ENCODE measurements at regions not wholly inside any gene's neighbourhood (a gene's known extent, or its start where the extent isn't known, plus 50 kb on each side); places are given as distances from the start of the nearest gene placed in this dataset.

DNA sequence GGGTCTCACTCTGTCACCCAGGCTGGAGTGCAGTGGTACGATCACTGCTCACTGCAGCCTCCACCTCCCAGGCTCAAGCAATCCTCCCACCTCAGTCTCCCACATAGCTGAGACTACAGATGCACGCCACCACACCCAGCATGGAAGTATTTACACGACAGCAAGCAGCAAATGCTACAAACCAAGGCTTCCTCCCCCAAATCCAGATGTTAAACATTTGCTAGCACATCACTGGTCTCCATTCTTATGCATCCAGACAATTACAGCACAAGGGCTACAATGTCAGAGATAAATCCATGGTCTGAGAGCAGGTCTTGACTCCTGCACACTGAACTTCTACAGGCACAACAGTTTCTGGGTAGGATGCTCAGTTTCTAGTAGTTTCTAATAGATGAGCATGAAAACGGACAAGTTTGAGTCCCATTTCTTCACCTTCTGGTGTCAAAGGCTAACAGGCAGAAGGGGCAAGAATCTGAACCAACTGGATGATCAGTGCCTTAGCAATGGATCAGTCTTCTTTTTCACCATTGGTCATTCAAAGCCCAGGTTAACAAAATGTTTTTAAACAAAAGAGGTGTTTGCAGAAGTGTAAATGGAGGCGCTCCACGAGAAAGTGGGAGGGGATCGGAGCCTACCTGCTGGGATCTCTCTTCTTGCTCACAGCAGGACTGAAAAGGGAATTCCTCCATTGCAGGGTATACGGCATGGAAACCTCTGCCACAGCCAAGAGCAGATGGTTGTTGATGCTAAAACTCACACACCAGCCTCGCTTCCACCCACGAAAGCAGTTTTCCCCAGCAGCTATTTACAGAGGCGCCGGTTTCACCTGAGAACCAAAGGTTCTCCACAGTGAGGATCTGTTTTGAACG is 135.0 kb upstream of the ARL4C start (continued):
- TF ChIP-seq TSHZ1 (tag by site-specific recombination; IDR thresholded peaks at IDR 0.05; ENCODE audit: borderline replicate concordance) (no peak), ZNF521 (tag by site-specific recombination; IDR thresholded peaks at IDR 0.05) (no peak), MZF1 (tag by site-specific recombination; IDR thresholded peaks at IDR 0.05; ENCODE audit: borderline replicate concordance) (no peak)
- TF ChIP-seq, protein P1, sequence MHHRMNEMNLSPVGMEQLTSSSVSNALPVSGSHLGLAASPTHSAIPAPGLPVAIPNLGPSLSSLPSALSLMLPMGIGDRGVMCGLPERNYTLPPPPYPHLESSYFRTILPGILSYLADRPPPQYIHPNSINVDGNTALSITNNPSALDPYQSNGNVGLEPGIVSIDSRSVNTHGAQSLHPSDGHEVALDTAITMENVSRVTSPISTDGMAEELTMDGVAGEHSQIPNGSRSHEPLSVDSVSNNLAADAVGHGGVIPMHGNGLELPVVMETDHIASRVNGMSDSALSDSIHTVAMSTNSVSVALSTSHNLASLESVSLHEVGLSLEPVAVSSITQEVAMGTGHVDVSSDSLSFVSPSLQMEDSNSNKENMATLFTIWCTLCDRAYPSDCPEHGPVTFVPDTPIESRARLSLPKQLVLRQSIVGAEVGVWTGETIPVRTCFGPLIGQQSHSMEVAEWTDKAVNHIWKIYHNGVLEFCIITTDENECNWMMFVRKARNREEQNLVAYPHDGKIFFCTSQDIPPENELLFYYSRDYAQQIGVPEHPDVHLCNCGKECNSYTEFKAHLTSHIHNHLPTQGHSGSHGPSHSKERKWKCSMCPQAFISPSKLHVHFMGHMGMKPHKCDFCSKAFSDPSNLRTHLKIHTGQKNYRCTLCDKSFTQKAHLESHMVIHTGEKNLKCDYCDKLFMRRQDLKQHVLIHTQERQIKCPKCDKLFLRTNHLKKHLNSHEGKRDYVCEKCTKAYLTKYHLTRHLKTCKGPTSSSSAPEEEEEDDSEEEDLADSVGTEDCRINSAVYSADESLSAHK (tag by site-specific recombination; IDR thresholded peaks at IDR 0.05), result no peak

GRCh38 chr2:234630801-234631261 is 133.9 kb upstream of the ARL4C start:
- ChIA-PET CTCF (interaction anchor here (1.0 kb wide), 1 partner anchor 19 kb away, joined by 3 read pairs; no protein-coding TSS in a partner anchor), POLR2A (no interaction called here)
- Histone ChIP-seq H3K27ac (ENCODE audit: extremely low read depth, low read depth, low read length) (no peak overlapping the region), H3K36me3 (ENCODE audit: control insufficient read depth in 2 of 2, insufficient read depth in 1 of 2, low read length in 2 of 2) (no peaks in the 10 kb centered on the region), H3K4me3 (ENCODE audit: low read depth, low read length) (no peak overlapping the region), H3K4me1 (ENCODE audit: control insufficient read depth, insufficient read depth, low read length) (no peaks in the 10 kb centered on the region; the same call in 1 of the 2 replicates), H3K9me3 (ENCODE audit: control insufficient read depth, insufficient read depth, low read depth, low read length) (no peaks in the 10 kb centered on the region)
- TF ChIP-seq ZNF2 (tag by site-specific recombination; IDR thresholded peaks at IDR 0.05) (no peak), ZBTB17 (tag by site-specific recombination; IDR thresholded peaks at IDR 0.05) (no peak), PATZ1 (tag by site-specific recombination; IDR thresholded peaks at IDR 0.05) (no peak), ZFP37 (tag by site-specific recombination; IDR thresholded peaks at IDR 0.05) (no peak), KLF8 (tag by site-specific recombination; IDR thresholded peaks at IDR 0.05) (no peak), ZNF791 (tag by site-specific recombination; IDR thresholded peaks at IDR 0.05) (no peak), ZNF626 (tag by site-specific recombination; IDR thresholded peaks at IDR 0.05) (no peak), ZNF132 (tag by site-specific recombination; IDR thresholded peaks at IDR 0.05; ENCODE audit: borderline replicate concordance) (no peak), ZSCAN4 (tag by site-specific recombination; IDR thresholded peaks at IDR 0.05) (no peak)
- TF ChIP-seq, protein P2, sequence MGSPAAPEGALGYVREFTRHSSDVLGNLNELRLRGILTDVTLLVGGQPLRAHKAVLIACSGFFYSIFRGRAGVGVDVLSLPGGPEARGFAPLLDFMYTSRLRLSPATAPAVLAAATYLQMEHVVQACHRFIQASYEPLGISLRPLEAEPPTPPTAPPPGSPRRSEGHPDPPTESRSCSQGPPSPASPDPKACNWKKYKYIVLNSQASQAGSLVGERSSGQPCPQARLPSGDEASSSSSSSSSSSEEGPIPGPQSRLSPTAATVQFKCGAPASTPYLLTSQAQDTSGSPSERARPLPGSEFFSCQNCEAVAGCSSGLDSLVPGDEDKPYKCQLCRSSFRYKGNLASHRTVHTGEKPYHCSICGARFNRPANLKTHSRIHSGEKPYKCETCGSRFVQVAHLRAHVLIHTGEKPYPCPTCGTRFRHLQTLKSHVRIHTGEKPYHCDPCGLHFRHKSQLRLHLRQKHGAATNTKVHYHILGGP (tag by site-specific recombination; IDR thresholded peaks at IDR 0.05), result no peak

Measured in HEK293 (cell line).